ENCODE measurements at regions not wholly inside any gene's neighbourhood (a gene's known extent, or its start where the extent isn't known, plus 50 kb on each side); places are given as distances from the start of the nearest gene placed in this dataset.

DNA sequence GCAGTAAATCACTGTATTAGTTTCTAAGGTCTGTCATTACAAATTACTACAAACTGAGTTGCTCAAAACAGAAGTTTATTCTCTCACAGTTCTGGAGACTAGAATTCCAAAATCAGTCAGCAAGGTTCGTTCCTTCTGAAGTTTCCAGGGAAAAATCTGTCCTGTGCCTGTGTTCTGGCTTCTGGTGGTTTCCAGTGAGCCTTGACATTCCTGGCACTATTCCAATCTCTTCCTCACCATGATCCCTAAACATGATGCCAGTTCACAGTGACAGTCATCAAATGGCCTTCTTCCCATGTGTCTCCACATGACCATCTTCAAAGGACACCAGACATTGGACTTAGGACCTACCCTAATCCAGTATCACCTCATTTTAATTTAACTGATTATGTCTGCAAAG is 351.4 kb downstream of the PLK2 start:
- TF ChIP-seq POLR2A (IDR thresholded peaks at IDR 0.05; ENCODE audit: low read length) (no peak), GATA1 (IDR thresholded peaks at IDR 0.05; ENCODE audit: low read depth, low read length) (no peak)
